ENCODE measurements at regions not wholly inside any gene's neighbourhood (a gene's known extent, or its start where the extent isn't known, plus 50 kb on each side); places are given as distances from the start of the nearest gene placed in this dataset.

GRCh38 chr5:125549322-125549911 is 803.0 kb upstream of the ZNF608 start:
- no peak for DNase-seq

GRCh38 chr5:125550274-125550673 is 803.8 kb upstream of the ZNF608 start:
- DNase-seq = no peak

- no peak for DNase-seq
These were observed 804.8 kb upstream of the ZNF608 start for GRCh38 chr5:125551246-125551645.

- no peak for DNase-seq
These were observed 805.4 kb upstream of the ZNF608 start for GRCh38 chr5:125551797-125552196.

- no peak for DNase-seq
These were observed 806.0 kb upstream of the ZNF608 start for GRCh38 chr5:125552486-125552885.

GRCh38 chr5:125554355-125554754 is 807.9 kb upstream of the ZNF608 start:
- no peak for DNase-seq

- DNase-seq = no peak
These were observed 809.2 kb upstream of the ZNF608 start for GRCh38 chr5:125555591-125555990.

GRCh38 chr5:125558016-125558415 is 811.6 kb upstream of the ZNF608 start:
- no peak for DNase-seq

- DNase-seq = no peak
These were observed 812.0 kb upstream of the ZNF608 start for GRCh38 chr5:125558466-125558865.

- DNase-seq = no peak
These were observed 812.9 kb upstream of the ZNF608 start for GRCh38 chr5:125559296-125559695.

GRCh38 chr5:125560476-125561225 is 814.2 kb upstream of the ZNF608 start:
- no peak for DNase-seq

GRCh38 chr5:125564317-125564975 is 818.0 kb upstream of the ZNF608 start:
- DNase-seq = no peak

- no peak for DNase-seq
These were observed 828.1 kb upstream of the ZNF608 start for GRCh38 chr5:125574491-125575044.

- DNase-seq = no peak
These were observed 828.9 kb upstream of the ZNF608 start for GRCh38 chr5:125575171-125575890.

GRCh38 chr5:125575891-125576505 is 829.6 kb upstream of the ZNF608 start:
- DNase-seq = peak; percentile 77

- DNase-seq = no peak
These were observed 830.4 kb upstream of the ZNF608 start for GRCh38 chr5:125576822-125577221.

- DNase-seq = no peak
These were observed 832.1 kb upstream of the ZNF608 start for GRCh38 chr5:125578551-125578950.

GRCh38 chr5:125579182-125579581 is 832.7 kb upstream of the ZNF608 start:
- no peak for DNase-seq

GRCh38 chr5:125581311-125581710 is 834.9 kb upstream of the ZNF608 start:
- DNase-seq = no peak

GRCh38 chr5:125582352-125582751 is 835.9 kb upstream of the ZNF608 start:
- no peak for DNase-seq

- DNase-seq = no peak
These were observed 837.1 kb upstream of the ZNF608 start for GRCh38 chr5:125583321-125584139.

- no peak for DNase-seq
These were observed 837.7 kb upstream of the ZNF608 start for GRCh38 chr5:125584140-125584520.
